OCI-LY7 (cell line): ENCODE measurements at regions not wholly inside any gene's neighbourhood (a gene's known extent, or its start where the extent isn't known, plus 50 kb on each side); places are given as distances from the start of the nearest gene placed in this dataset.

Source experiments
- CTCF ChIP-seq: fragments of 200-600 bp; sonication (generic); conservative IDR thresholded peaks from 2 replicates; pipeline ENCODE4 v1.5.1; 2014; ENCODE audit warnings: mild to moderate bottlenecking, antibody characterized with exemption, low read length, moderate library complexity, mixed read lengths
- EZH2phosphoT487 ChIP-seq: fragments of 200-600 bp; sonication (generic); IDR thresholded peaks from 2 replicates; pipeline ENCODE4 v1.6.1; 2018; ENCODE audit warnings: low read depth, borderline replicate concordance, mild to moderate bottlenecking, mixed run types, antibody characterized with exemption, low read length, moderate library complexity, mixed read lengths

GRCh38 chr3:22392286-22392685, 641.3 kb upstream of the ZNF385D start:
- TF ChIP-seq CTCF (no peak), EZH2phosphoT487 (no peak)
